Brain microvascular endothelial cell (primary cell): ENCODE measurements at regions not wholly inside any gene's neighbourhood (a gene's known extent, or its start where the extent isn't known, plus 50 kb on each side); places are given as distances from the start of the nearest gene placed in this dataset.
"Not testable (repeated sequence)": the region's sequence is repeated elsewhere in the genome, so short reads cannot be mapped to it uniquely, and the experiment has no call there.

ENCODE experiments used
- DNase-seq: peaks from one replicate; pipeline ENCODE4 v3.0.0-alpha.2; 2020
- H3K27ac ChIP-seq: fragments of 250-450 bp; sonication (Bioruptor Pico); 2 replicates; pipeline ENCODE4 v1.5.1; 2020; ENCODE audit warnings: mild to moderate bottlenecking, moderate library complexity
- H3K27me3 ChIP-seq: fragments of 250-450 bp; sonication (Bioruptor Pico); replicated peaks from 2 replicates; pipeline ENCODE4 v1.5.1; 2020; ENCODE audit warnings: mild to moderate bottlenecking
- H3K36me3 ChIP-seq: fragments of 250-450 bp; sonication (Bioruptor Pico); replicated peaks from 2 replicates; pipeline ENCODE4 v1.5.1; 2020; ENCODE audit warnings: mild to moderate bottlenecking
- H3K4me3 ChIP-seq: 2 replicates; pipeline ENCODE4 v1.5.1; 2011; ENCODE audit warnings: low read depth, mild to moderate bottlenecking, control low read depth, low read length, moderate library complexity
- CTCF ChIP-seq: IDR thresholded peaks from 2 replicates; pipeline ENCODE4 v1.5.1; 2011; ENCODE audit warnings: low read depth, mild to moderate bottlenecking, moderate library complexity, low read length, control low read depth, inconsistent platforms; ENCODE audit errors: missing control alignments
- in situ Hi-C: cut with HindIII; loops from 2 replicates; pipeline ENCODE4 v1.10.0; 2017; ENCODE audit warnings: low sequenced_read_pairs, low pct_ligation_motif_present

- in situ Hi-C loops: no loop called here
- Histone ChIP-seq H3K36me3 (no peaks in the 10 kb centered on the region), H3K4me3 (no peak overlapping the region), H3K27me3 (no peaks in the 10 kb centered on the region), H3K27ac (no peak overlapping the region)
- TF ChIP-seq CTCF: no peak
- DNase-seq: no peak
Measured at GRCh38 chr3:66839508-66839907, 158.6 kb upstream of the KBTBD8 start.

GRCh38 chr3:66842761-66843464, 155.2 kb upstream of the KBTBD8 start:
- H3K36me3 ChIP-seq, DNase-seq, H3K27ac ChIP-seq, H3K4me3 ChIP-seq, H3K27me3 ChIP-seq, in situ Hi-C loops: not testable (repeated sequence)

- Histone ChIP-seq H3K27me3 (no peaks in the 10 kb centered on the region), H3K27ac (no peak overlapping the region), H3K4me3 (no peak overlapping the region), H3K36me3 (no peaks in the 10 kb centered on the region)
- no peak for TF ChIP-seq CTCF
- DNase-seq: peak; percentile 9
- in situ Hi-C loops: no loop called here
Measured at GRCh38 chr3:66851894-66852613, 146.1 kb upstream of the KBTBD8 start.

GRCh38 chr3:66854601-66855151, 143.4 kb upstream of the KBTBD8 start:
- no peak for TF ChIP-seq CTCF
- Histone ChIP-seq H3K27me3 (no peaks in the 10 kb centered on the region), H3K4me3 (no peak overlapping the region), H3K27ac (no peak overlapping the region), H3K36me3 (no peaks in the 10 kb centered on the region)
- no peak for DNase-seq
- in situ Hi-C loops: no loop called here

- no peak for DNase-seq
- H3K4me3 ChIP-seq: no peak overlapping the region
- no peak for TF ChIP-seq CTCF
- H3K36me3 ChIP-seq: no peaks in the 10 kb centered on the region
- in situ Hi-C loops: no loop called here
- H3K27ac ChIP-seq: no peak overlapping the region
- H3K27me3 ChIP-seq: no peaks in the 10 kb centered on the region
Measured at GRCh38 chr3:66856533-66856932, 141.6 kb upstream of the KBTBD8 start.

GRCh38 chr3:66858656-66859381, 139.3 kb upstream of the KBTBD8 start:
- Histone ChIP-seq H3K27me3 (no peaks in the 10 kb centered on the region), H3K4me3 (no peak overlapping the region), H3K36me3 (no peaks in the 10 kb centered on the region), H3K27ac (no peak overlapping the region)
- in situ Hi-C loops: no loop called here
- no peak for DNase-seq
- peak; percentile 37 for TF ChIP-seq CTCF
